Skeletal muscle tissue (tissue), 3 donors: ENCODE measurements at regions not wholly inside any gene's neighbourhood (a gene's known extent, or its start where the extent isn't known, plus 50 kb on each side); places are given as distances from the start of the nearest gene placed in this dataset.
"Not testable (repeated sequence)": the region's sequence is repeated elsewhere in the genome, so short reads cannot be mapped to it uniquely, and the experiment has no call there.

Source experiments
- H3K27ac ChIP-seq: one replicate; pipeline ENCODE4 v1.7.0; 2013; ENCODE audit warnings: mild to moderate bottlenecking, low read depth, low read length, inconsistent platforms
- H3K27me3 ChIP-seq, 3 donors: one replicate each; pipeline ENCODE4 v1.7.0; 2013; ENCODE audit warnings: low read length in 3 of 3; ENCODE audit not compliant: control insufficient read depth in 3 of 3, insufficient read depth in 3 of 3
- H3K36me3 ChIP-seq, 3 donors: one replicate each; pipeline ENCODE4 v1.7.0; 2013; ENCODE audit warnings: low read length in 3 of 3; ENCODE audit not compliant: control insufficient read depth in 3 of 3, insufficient read depth in 3 of 3
- H3K4me1 ChIP-seq, 3 donors: one replicate each; pipeline ENCODE4 v1.7.0; 2013; ENCODE audit warnings: low read length in 3 of 3, mild to moderate bottlenecking in 3 of 3; ENCODE audit not compliant: control insufficient read depth in 3 of 3, insufficient read depth in 3 of 3
- H3K4me3 ChIP-seq, 3 donors: one replicate each; pipeline ENCODE4 v1.7.0; 2013; ENCODE audit warnings: low read length in 3 of 3
- H3K9ac ChIP-seq, 3 donors: one replicate each; pipeline ENCODE4 v1.7.0; 2013; ENCODE audit warnings: low read length in 3 of 3, mild to moderate bottlenecking in 3 of 3, moderate library complexity in 2 of 3, low read depth in 1 of 3
- H3K9me3 ChIP-seq, 3 donors: one replicate each; pipeline ENCODE4 v1.7.0; 2013; ENCODE audit warnings: low read length in 3 of 3; ENCODE audit not compliant: control insufficient read depth in 3 of 3
- donor health status: Osteomylitis.

DNA sequence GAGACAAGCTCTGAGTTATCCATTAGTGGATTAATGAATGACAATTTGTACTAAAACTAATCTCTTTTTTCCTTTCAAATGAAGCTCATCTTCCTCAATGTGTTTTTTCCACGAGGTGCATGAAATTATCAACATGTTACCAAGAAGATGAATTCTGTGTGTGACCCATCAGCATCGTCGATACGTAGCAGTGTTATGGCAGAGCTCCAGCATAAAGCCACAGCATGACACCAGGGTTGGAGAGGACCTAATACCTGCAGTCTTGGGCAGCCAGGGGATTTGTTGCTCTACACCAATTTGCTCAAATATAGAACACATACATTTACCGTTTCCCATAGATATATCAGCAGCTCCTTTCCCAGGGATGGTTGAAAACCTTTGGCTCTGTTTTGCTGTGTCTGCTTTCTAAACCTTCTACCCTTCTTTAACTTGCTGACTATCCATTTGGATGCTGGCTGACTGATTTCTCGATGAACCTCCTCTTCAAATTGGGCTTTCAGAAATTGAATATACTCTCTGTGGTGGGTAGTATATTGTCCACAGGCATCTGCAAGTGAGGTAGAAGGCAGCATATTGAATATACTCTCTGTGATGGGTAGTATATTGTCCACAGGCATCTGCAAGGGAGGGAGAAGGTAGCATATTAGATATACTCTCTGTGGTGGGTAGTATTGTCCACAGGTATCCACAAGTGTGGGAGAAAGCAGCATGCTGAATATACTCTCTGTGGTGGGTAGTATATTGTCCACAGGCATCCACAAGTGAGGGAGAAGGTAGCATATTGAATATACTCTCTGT is 787.4 kb upstream of the TPTE start:
- H3K9me3 ChIP-seq, H3K4me3 ChIP-seq, H3K36me3 ChIP-seq, H3K4me1 ChIP-seq, H3K9ac ChIP-seq, H3K27me3 ChIP-seq, H3K27ac ChIP-seq: not testable (repeated sequence)

DNA sequence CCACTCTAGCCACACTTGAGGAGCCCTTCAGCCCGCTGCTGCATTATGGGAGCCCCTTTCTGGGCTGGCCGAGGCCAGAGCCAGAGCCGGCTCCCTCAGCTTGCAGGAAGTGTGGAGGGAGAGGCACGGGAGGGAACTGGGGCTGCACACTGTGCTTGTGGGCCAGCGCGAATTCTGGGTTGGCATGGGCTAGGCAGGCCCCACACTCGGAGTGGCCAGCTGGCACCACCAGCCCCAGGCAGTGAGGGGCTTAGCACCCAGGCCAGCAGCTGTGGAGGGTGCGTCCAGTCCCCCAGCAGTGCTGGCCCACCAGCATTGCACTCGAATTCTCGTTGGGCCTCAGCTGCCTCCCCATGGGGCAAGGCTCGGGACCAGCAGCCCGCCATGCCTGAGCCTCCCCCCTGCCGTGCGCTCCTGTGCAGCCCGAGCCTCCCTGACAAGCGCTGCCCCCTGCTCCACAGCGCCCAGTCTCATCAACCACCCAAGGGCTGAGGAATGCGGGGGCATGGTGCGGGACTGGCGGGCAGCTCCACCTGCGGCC is 785.9 kb upstream of the TPTE start:
- no peak overlapping the region for H3K4me3 ChIP-seq
- H3K9ac ChIP-seq: no peak overlapping the region
- no peaks in the 10 kb centered on the region for H3K36me3 ChIP-seq
- no peaks in the 10 kb centered on the region for H3K4me1 ChIP-seq
- no peak overlapping the region for H3K27ac ChIP-seq
- no peaks in the 10 kb centered on the region for H3K27me3 ChIP-seq
- H3K9me3 ChIP-seq: peaks cover 0 to 3% (median 3%) of the 10 kb centered on the region in 3 donors

DNA sequence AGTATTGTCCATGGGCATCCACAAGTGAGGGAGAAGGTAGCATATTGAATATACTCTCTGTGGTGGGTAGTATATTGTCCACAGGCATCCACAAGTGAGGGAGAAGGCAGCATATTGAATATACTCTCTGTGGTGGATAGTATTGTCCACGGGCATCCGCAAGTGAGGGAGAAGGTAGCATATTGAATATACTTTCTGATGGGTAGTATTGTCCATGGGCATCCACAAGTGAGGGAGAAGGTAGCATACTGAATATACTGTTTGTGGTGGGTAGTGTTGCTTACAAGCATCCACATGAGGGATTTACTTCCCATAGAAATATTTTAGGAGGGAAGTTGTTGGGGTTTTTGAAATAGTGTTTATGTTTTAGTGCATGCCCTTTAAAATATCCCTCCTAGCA is 784.1 kb upstream of the TPTE start:
- H3K4me1 ChIP-seq, H3K4me3 ChIP-seq, H3K36me3 ChIP-seq, H3K9me3 ChIP-seq, H3K27ac ChIP-seq, H3K27me3 ChIP-seq, H3K9ac ChIP-seq: not testable (repeated sequence)

DNA sequence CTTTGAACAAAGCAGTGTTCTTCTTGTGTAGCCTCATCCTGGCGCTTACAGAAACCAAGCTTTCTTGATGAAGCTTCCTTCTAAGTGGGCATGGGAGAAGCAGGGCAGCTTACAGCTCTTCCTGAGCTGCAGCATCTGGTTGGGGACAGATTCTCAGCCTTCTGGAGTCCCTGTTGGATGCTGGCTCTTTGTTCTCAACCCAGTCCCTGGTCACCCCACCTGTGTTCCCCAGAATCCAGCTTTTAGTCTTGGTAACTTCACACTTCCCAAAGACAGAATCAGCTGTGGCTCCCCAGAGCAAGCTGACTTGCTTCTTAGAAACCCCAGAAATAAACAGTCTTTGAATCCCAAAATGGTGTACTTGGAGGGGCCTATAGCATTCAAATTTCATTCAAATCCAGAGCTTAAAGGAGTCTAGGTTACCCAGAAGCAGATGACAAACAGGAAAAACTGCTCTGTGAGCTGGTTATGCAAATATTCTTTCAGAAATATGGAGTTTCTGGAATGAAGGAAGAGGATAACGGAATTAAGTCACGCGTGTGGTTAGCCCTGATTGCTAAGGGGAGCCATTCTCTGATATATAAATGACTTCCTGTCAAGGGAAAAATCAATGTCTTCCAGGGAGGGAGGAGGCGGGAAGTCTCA is 783.4 kb upstream of the TPTE start:
- H3K4me1 ChIP-seq, H3K36me3 ChIP-seq, H3K9me3 ChIP-seq, H3K27ac ChIP-seq, H3K9ac ChIP-seq, H3K4me3 ChIP-seq, H3K27me3 ChIP-seq: not testable (repeated sequence)

- Histone ChIP-seq H3K27ac (no peak overlapping the region), H3K9ac (no peak overlapping the region), H3K4me3 (no peak overlapping the region), H3K27me3 (no peaks in the 10 kb centered on the region), H3K36me3 (no peaks in the 10 kb centered on the region), H3K4me1 (no peaks in the 10 kb centered on the region), H3K9me3 (peaks cover 0 to 3% (median 3%) of the 10 kb centered on the region in 3 donors)
These were observed 782.9 kb upstream of the TPTE start for GRCh38 chr21:9738527-9738926.

GRCh38 chr21:9739240-9739639 is 782.1 kb upstream of the TPTE start:
- Histone ChIP-seq H3K4me1 (no peaks in the 10 kb centered on the region), H3K27ac (no peak overlapping the region), H3K9ac (no peak overlapping the region), H3K27me3 (no peaks in the 10 kb centered on the region), H3K36me3 (no peaks in the 10 kb centered on the region), H3K9me3 (peaks cover 0 to 3% (median 3%) of the 10 kb centered on the region in 3 donors), H3K4me3 (no peak overlapping the region)

DNA sequence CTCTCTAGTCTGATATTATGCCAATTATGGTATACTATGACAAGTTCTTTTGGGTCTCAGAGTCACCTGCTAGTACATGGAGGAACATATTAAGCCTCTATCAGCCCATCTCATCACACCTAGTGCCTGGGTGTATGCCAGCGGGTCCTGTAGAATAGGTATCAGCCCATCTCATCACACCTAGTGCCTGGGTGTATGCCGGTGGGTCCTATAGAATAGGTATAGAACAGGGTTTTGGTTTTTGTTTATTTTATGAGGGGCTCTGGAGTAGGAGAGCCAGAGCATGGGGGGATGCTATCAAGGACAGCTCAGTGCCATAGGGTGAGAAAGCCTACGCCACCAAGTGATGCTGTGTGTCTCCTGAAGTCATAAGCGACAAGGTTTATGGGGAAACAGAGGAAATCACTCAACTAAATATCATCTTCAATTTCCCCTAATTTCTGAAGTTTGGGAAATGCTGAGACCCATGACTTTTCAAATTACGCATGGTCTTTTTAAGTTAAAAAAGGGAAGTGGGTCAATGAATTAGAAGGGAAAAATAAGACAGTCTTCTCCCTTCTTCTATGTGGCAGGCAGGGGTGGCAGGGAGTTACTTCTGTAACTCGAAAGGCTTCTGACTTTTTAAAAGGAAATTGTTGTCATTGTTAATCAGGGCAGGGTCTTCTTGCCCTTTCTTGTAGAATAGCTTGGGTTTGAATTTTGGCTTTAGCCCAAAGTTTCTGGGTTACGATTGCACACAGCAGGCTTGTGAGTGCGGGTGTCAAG is 781.0 kb upstream of the TPTE start:
- H3K36me3 ChIP-seq, H3K27me3 ChIP-seq, H3K4me1 ChIP-seq, H3K4me3 ChIP-seq, H3K9ac ChIP-seq, H3K27ac ChIP-seq, H3K9me3 ChIP-seq: not testable (repeated sequence)

- not testable (repeated sequence) for H3K9ac ChIP-seq, H3K36me3 ChIP-seq, H3K4me3 ChIP-seq, H3K27me3 ChIP-seq, H3K27ac ChIP-seq, H3K4me1 ChIP-seq, H3K9me3 ChIP-seq
These were observed 780.2 kb upstream of the TPTE start for GRCh38 chr21:9740991-9741742.

DNA sequence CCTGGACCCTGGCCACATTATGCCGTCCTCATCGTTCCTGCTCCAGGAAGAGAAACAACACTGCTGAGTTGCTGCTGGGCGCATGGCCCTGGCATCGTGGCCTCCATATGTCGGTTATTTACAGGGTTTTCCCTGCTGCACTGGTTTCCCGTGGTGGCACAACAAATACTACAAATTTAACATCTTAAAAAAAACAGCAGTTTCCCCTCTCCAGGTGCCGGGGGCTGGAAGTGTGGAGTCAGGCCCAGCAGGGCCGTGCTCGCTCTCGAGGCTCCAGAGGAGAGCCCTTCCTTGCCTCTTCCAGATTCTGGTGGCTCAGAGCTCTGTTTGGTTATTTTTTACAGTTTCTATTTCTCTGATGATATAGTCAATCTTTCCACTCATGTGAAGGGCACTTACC is 777.8 kb upstream of the TPTE start:
- H3K9me3 ChIP-seq, H3K4me1 ChIP-seq, H3K4me3 ChIP-seq, H3K36me3 ChIP-seq, H3K9ac ChIP-seq, H3K27me3 ChIP-seq, H3K27ac ChIP-seq: not testable (repeated sequence)
